Lower lobe of right lung (tissue), 2 donors: ENCODE measurements at regions not wholly inside any gene's neighbourhood (a gene's known extent, or its start where the extent isn't known, plus 50 kb on each side); places are given as distances from the start of the nearest gene placed in this dataset.

Source experiments
- ATAC-seq, 2 donors: fragments of 200-7000 bp; cut with Tn5 transposase; one replicate each; pipeline ENCODE4 v1.9.1; 2020 to 2022; ENCODE audit warnings: mild to moderate bottlenecking in 2 of 2, moderate library complexity in 2 of 2
- DNase-seq: peaks from one replicate; pipeline ENCODE4 v3.0.0-alpha.2; 2020
- H3K27ac ChIP-seq: fragments of 200-600 bp; one replicate; pipeline ENCODE4 v1.8.0; 2022
- H3K27me3 ChIP-seq: fragments of 200-600 bp; one replicate; pipeline ENCODE4 v1.8.0; 2022; ENCODE audit warnings: low read depth
- H3K36me3 ChIP-seq: fragments of 200-600 bp; one replicate; pipeline ENCODE4 v1.8.0; 2022; ENCODE audit warnings: mild to moderate bottlenecking
- H3K4me1 ChIP-seq: fragments of 200-600 bp; one replicate; pipeline ENCODE4 v1.8.0; 2022
- H3K4me3 ChIP-seq: fragments of 200-600 bp; one replicate; pipeline ENCODE4 v1.8.0; 2022; ENCODE audit warnings: mild to moderate bottlenecking
- H3K9me3 ChIP-seq: fragments of 200-600 bp; one replicate; pipeline ENCODE4 v1.8.0; 2022
- intact Hi-C: fragments of 100-400 bp; cut with DNase I; formaldehyde crosslinking; loops from one replicate; pipeline ENCODE4 v1.11.0; 2022
- TF ChIP-seq, protein P1 (sequence below): fragments of 200-600 bp; IDR thresholded peaks from one replicate; pipeline ENCODE4 v1.8.0; 2022; ENCODE audit warnings: antibody characterized with exemption, mild to moderate bottlenecking
- donor health status: DM: no; HTN: yes; CAD: no; lungs with severe emphysema.

- no peak overlapping the region for H3K4me3 ChIP-seq
- H3K27ac ChIP-seq: no peak overlapping the region
- TF ChIP-seq, protein P1, sequence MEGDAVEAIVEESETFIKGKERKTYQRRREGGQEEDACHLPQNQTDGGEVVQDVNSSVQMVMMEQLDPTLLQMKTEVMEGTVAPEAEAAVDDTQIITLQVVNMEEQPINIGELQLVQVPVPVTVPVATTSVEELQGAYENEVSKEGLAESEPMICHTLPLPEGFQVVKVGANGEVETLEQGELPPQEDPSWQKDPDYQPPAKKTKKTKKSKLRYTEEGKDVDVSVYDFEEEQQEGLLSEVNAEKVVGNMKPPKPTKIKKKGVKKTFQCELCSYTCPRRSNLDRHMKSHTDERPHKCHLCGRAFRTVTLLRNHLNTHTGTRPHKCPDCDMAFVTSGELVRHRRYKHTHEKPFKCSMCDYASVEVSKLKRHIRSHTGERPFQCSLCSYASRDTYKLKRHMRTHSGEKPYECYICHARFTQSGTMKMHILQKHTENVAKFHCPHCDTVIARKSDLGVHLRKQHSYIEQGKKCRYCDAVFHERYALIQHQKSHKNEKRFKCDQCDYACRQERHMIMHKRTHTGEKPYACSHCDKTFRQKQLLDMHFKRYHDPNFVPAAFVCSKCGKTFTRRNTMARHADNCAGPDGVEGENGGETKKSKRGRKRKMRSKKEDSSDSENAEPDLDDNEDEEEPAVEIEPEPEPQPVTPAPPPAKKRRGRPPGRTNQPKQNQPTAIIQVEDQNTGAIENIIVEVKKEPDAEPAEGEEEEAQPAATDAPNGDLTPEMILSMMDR: no peak
- ATAC-seq (no peak), DNase-seq (no peak)
- no peaks in the 10 kb centered on the region for H3K36me3 ChIP-seq
- intact Hi-C loops: no loop called here
- H3K4me1 ChIP-seq: no peaks in the 10 kb centered on the region
- no peaks in the 10 kb centered on the region for H3K27me3 ChIP-seq
- no peaks in the 10 kb centered on the region for H3K9me3 ChIP-seq
Observed at GRCh38 chr3:73203633-73204032, 142.2 kb downstream of the EBLN2 start.

DNA sequence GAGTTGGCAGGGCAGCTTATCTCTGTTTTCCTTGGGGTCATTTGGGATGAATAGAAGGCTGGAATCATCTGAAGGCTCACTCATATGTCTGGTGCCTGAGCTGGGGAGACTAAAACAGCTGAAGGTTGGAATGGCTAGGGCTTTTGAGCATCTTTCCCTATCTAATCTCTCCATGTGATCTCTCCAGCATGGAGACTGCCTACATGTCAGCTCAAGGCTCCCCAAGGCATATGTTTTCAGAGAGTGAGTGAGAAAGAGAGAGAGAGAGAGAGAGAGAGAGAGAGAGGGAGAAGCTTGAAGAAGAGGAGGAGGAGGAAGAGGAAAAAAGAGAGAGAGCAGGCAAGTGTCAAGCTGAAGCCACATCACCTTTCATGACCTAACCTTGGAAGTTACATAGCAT lies 143.4 kb downstream of the EBLN2 start:
- TF ChIP-seq, protein P1: no peak
- H3K4me1 ChIP-seq: no peaks in the 10 kb centered on the region
- H3K27me3 ChIP-seq: no peaks in the 10 kb centered on the region
- ATAC-seq: no peak
- no peaks in the 10 kb centered on the region for H3K9me3 ChIP-seq
- no peaks in the 10 kb centered on the region for H3K36me3 ChIP-seq
- no peak for DNase-seq
- no peak overlapping the region for H3K27ac ChIP-seq
- no peak overlapping the region for H3K4me3 ChIP-seq
- intact Hi-C loops: no loop called here

DNA sequence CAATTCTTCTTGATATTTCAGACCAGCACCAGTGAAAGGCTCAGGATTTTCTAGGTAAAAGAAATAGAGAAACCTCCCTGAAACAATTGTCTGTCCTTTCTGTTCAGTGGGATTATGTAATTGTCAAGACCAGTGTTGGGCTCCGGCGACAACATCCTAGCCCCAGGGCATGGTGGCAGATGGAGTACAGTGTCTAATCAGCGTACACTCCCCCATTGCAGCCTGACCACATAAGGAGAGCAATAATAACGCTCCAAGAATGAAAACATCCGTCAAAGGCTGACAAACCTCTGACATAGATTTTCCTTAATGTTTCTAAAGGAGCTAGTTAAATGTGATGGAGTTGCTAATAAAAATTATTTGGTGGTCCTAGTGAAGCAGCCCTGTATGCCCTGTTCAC lies 144.6 kb downstream of the EBLN2 start:
- no peak overlapping the region for H3K4me3 ChIP-seq
- H3K27ac ChIP-seq: no peak overlapping the region
- TF ChIP-seq, protein P1: no peak
- no peaks in the 10 kb centered on the region for H3K9me3 ChIP-seq
- ATAC-seq (no peak), DNase-seq (no peak)
- no peaks in the 10 kb centered on the region for H3K27me3 ChIP-seq
- H3K4me1 ChIP-seq: no peaks in the 10 kb centered on the region
- no peaks in the 10 kb centered on the region for H3K36me3 ChIP-seq
- intact Hi-C loops: no loop called here

- H3K4me3 ChIP-seq: no peak overlapping the region
- intact Hi-C loops: no loop called here
- H3K27me3 ChIP-seq: no peaks in the 10 kb centered on the region
- ATAC-seq: no peak
- no peaks in the 10 kb centered on the region for H3K4me1 ChIP-seq
- H3K27ac ChIP-seq: no peak overlapping the region
- H3K36me3 ChIP-seq: no peaks in the 10 kb centered on the region
- DNase-seq: no peak
- TF ChIP-seq, protein P1: no peak
- no peaks in the 10 kb centered on the region for H3K9me3 ChIP-seq
Observed at GRCh38 chr3:73207946-73208440, 146.5 kb downstream of the EBLN2 start.

DNA sequence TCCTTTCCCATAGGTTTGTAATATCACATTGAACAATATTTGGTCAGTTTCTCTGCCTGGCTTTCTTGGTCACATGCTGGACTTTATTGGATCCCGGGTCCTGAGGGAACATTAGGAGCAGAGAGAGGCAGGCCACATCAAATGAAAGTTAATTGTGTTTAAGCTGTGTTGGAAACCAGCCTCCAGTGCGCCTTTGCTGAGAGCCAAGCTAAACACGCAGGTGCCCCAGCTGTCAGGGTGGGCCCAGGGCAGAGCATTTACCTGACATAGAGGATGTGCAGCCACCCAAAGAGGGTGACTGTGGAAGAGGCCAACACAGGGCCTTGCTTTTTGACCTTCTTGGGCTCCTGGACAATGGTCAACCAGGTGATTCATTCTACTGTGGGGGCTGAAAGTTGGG lies 149.3 kb downstream of the EBLN2 start:
- TF ChIP-seq, protein P1: no peak
- Histone ChIP-seq H3K36me3 (no peaks in the 10 kb centered on the region), H3K4me1 (no peaks in the 10 kb centered on the region), H3K27me3 (no peaks in the 10 kb centered on the region), H3K4me3 (no peak overlapping the region), H3K27ac (no peak overlapping the region), H3K9me3 (no peaks in the 10 kb centered on the region)
- ATAC-seq (no peak), DNase-seq (no peak)
- intact Hi-C loops: no loop called here

DNA sequence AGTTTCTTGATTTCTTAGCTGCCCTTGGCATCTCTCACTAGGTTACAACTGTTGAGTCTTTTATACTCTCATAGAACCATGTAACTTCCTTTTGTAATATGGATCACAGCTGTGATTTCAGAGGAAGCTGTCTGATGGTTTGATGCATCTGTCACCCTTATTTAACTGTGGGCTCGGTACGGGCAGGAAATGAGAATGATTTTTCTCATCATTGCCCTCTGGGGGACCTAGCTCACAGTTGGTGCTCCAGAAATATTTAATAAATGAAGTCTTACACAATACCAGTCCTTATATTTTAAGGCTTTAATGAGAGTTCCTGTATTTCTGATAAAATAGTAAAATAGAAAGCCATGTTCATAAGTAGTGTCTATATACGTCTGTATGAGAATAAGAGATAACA lies 151.2 kb downstream of the EBLN2 start:
- DNase-seq (no peak), ATAC-seq (no peak)
- intact Hi-C loops: no loop called here
- H3K9me3 ChIP-seq: no peaks in the 10 kb centered on the region
- no peaks in the 10 kb centered on the region for H3K27me3 ChIP-seq
- H3K4me3 ChIP-seq: no peak overlapping the region
- TF ChIP-seq, protein P1: no peak
- H3K36me3 ChIP-seq: no peaks in the 10 kb centered on the region
- H3K27ac ChIP-seq: no peak overlapping the region
- no peaks in the 10 kb centered on the region for H3K4me1 ChIP-seq
